ENCODE measurements at regions not wholly inside any gene's neighbourhood (a gene's known extent, or its start where the extent isn't known, plus 50 kb on each side); places are given as distances from the start of the nearest gene placed in this dataset.

GRCh38 chr9:107105784-107106183 is 177.3 kb upstream of the RAD23B start:
- Histone ChIP-seq H3K79me2 (ENCODE audit: insufficient read depth, low read length) (no peaks in the 10 kb centered on the region), H3K4me1 (ENCODE audit: insufficient read depth, low read length) (no peaks in the 10 kb centered on the region), H4K20me1 (ENCODE audit: insufficient read depth, low read length) (no peaks in the 10 kb centered on the region), H3K4me2 (ENCODE audit: insufficient read depth, low read length) (no peak overlapping the region), H3K36me3 (ENCODE audit: insufficient read depth, low read length) (no peaks in the 10 kb centered on the region), H3K4me3 (ENCODE audit: insufficient read depth, low read length) (no peak overlapping the region), H3K9me3 (ENCODE audit: low read depth, low read length) (no peaks in the 10 kb centered on the region), H2AFZ (ENCODE audit: low read length) (no peak overlapping the region), H3K27me3 (ENCODE audit: insufficient read depth, low read length) (no peaks in the 10 kb centered on the region), H3K27ac (ENCODE audit: low read depth, low read length) (no peak overlapping the region)
- DNase-seq (ENCODE audit: insufficient read length, low spot score, missing footprints): no peak
- no peak for TF ChIP-seq CTCF (IDR thresholded peaks at IDR 0.05; ENCODE audit: extremely low read depth, low read depth, low read length)

GRCh38 chr9:107106416-107106815 is 176.7 kb upstream of the RAD23B start:
- no peak overlapping the region for H2AFZ ChIP-seq (ENCODE audit: low read length)
- H3K27me3 ChIP-seq (ENCODE audit: insufficient read depth, low read length): no peaks in the 10 kb centered on the region
- H3K4me2 ChIP-seq (ENCODE audit: insufficient read depth, low read length): no peak overlapping the region
- H4K20me1 ChIP-seq (ENCODE audit: insufficient read depth, low read length): no peaks in the 10 kb centered on the region
- DNase-seq (ENCODE audit: insufficient read length, low spot score, missing footprints): no peak
- TF ChIP-seq CTCF (IDR thresholded peaks at IDR 0.05; ENCODE audit: extremely low read depth, low read depth, low read length): no peak
- H3K79me2 ChIP-seq (ENCODE audit: insufficient read depth, low read length): no peaks in the 10 kb centered on the region
- no peaks in the 10 kb centered on the region for H3K9me3 ChIP-seq (ENCODE audit: low read depth, low read length)
- H3K27ac ChIP-seq (ENCODE audit: low read depth, low read length): no peak overlapping the region
- no peak overlapping the region for H3K4me3 ChIP-seq (ENCODE audit: insufficient read depth, low read length)
- no peaks in the 10 kb centered on the region for H3K4me1 ChIP-seq (ENCODE audit: insufficient read depth, low read length)
- no peaks in the 10 kb centered on the region for H3K36me3 ChIP-seq (ENCODE audit: insufficient read depth, low read length)

- TF ChIP-seq CTCF (IDR thresholded peaks at IDR 0.05; ENCODE audit: extremely low read depth, low read depth, low read length): no peak
- Histone ChIP-seq H3K4me1 (ENCODE audit: insufficient read depth, low read length) (no peaks in the 10 kb centered on the region), H4K20me1 (ENCODE audit: insufficient read depth, low read length) (no peaks in the 10 kb centered on the region), H2AFZ (ENCODE audit: low read length) (no peak overlapping the region), H3K27ac (ENCODE audit: low read depth, low read length) (no peak overlapping the region), H3K27me3 (ENCODE audit: insufficient read depth, low read length) (peaks cover 2% of the 10 kb centered on the region), H3K4me2 (ENCODE audit: insufficient read depth, low read length) (no peak overlapping the region), H3K4me3 (ENCODE audit: insufficient read depth, low read length) (no peak overlapping the region), H3K79me2 (ENCODE audit: insufficient read depth, low read length) (no peaks in the 10 kb centered on the region), H3K9me3 (ENCODE audit: low read depth, low read length) (no peaks in the 10 kb centered on the region), H3K36me3 (ENCODE audit: insufficient read depth, low read length) (no peaks in the 10 kb centered on the region)
- DNase-seq (ENCODE audit: insufficient read length, low spot score, missing footprints): no peak
Measured at GRCh38 chr9:107108342-107109130, 174.5 kb upstream of the RAD23B start.

- Histone ChIP-seq H3K4me1 (ENCODE audit: insufficient read depth, low read length) (no peaks in the 10 kb centered on the region), H3K9me3 (ENCODE audit: low read depth, low read length) (no peaks in the 10 kb centered on the region), H3K27ac (ENCODE audit: low read depth, low read length) (no peak overlapping the region), H2AFZ (ENCODE audit: low read length) (no peak overlapping the region), H3K4me3 (ENCODE audit: insufficient read depth, low read length) (no peak overlapping the region), H3K79me2 (ENCODE audit: insufficient read depth, low read length) (no peaks in the 10 kb centered on the region), H3K36me3 (ENCODE audit: insufficient read depth, low read length) (no peaks in the 10 kb centered on the region), H4K20me1 (ENCODE audit: insufficient read depth, low read length) (no peaks in the 10 kb centered on the region), H3K27me3 (ENCODE audit: insufficient read depth, low read length) (peaks cover 3% of the 10 kb centered on the region), H3K4me2 (ENCODE audit: insufficient read depth, low read length) (no peak overlapping the region)
- no peak for DNase-seq (ENCODE audit: insufficient read length, low spot score, missing footprints)
- TF ChIP-seq CTCF (IDR thresholded peaks at IDR 0.05; ENCODE audit: extremely low read depth, low read depth, low read length): no peak
Measured at GRCh38 chr9:107109324-107109723, 173.8 kb upstream of the RAD23B start.

All from osteoblast (primary cell).